Upper lobe of left lung (tissue), 6 donors: ENCODE measurements at regions not wholly inside any gene's neighbourhood (a gene's known extent, or its start where the extent isn't known, plus 50 kb on each side); places are given as distances from the start of the nearest gene placed in this dataset.
A peak's percentile ranks its signal among the peaks of the same experiment; 100 is the strongest.

Experiments
- ATAC-seq, 2 donors: fragments of 200-7000 bp; cut with Tn5 transposase; one replicate each; pipeline ENCODE4 v1.9.1; 2022; ENCODE audit warnings: mild to moderate bottlenecking in 2 of 2, moderate library complexity in 2 of 2; ENCODE audit not compliant: low FRiP score in 2 of 2
- DNase-seq, 2 donors: peaks; one replicate each; pipeline ENCODE4 v3.0.0-alpha.2; 2019 to 2020
- H3K27ac ChIP-seq, 4 donors: fragments of 200-600 bp; sonication (generic); one replicate each; pipeline ENCODE4 v1.5.1; 2016 to 2019
- H3K27me3 ChIP-seq, 4 donors: fragments of 200-600 bp; sonication (generic); one replicate each; pipeline ENCODE4 v1.5.1; 2017 to 2019
- H3K36me3 ChIP-seq, 4 donors: fragments of 200-600 bp; sonication (generic); one replicate each; pipeline ENCODE4 v1.5.1; 2016 to 2019
- H3K4me1 ChIP-seq, 4 donors: fragments of 200-600 bp; sonication (generic); one replicate each; pipeline ENCODE4 v1.5.1; 2018 to 2019
- H3K4me3 ChIP-seq, 4 donors: fragments of 200-600 bp; sonication (generic); one replicate each; pipeline ENCODE4 v1.5.1; 2017 to 2019; ENCODE audit warnings: mild to moderate bottlenecking in 2 of 4, moderate library complexity in 1 of 4
- H3K9me3 ChIP-seq, 4 donors: fragments of 200-600 bp; sonication (generic); one replicate each; pipeline ENCODE4 v1.5.1; 2018 to 2019
- CTCF ChIP-seq, 6 experiments: fragments of 450-650 bp in 4 of 6; fragments of 200-600 bp in 2 of 6; sonication (generic) in 2 of 6; IDR thresholded peaks; one replicate each; pipeline ENCODE4 v1.5.1; 2016 to 2019; ENCODE audit warnings: antibody characterized with exemption in 6 of 6
- EP300 ChIP-seq, 4 donors: sonication (generic); formaldehyde crosslinking; IDR thresholded peaks; one replicate each; pipeline ENCODE4 v1.5.1; 2017; ENCODE audit warnings: antibody characterized with exemption in 4 of 4, control low read depth in 2 of 4
- POLR2A ChIP-seq, 4 donors: fragments of 450-650 bp; IDR thresholded peaks; one replicate each; pipeline ENCODE4 v1.5.1; 2016 to 2017; ENCODE audit warnings: antibody characterized with exemption in 4 of 4, mild to moderate bottlenecking in 2 of 4
- POLR2AphosphoS5 ChIP-seq, 2 donors: sonication (generic); formaldehyde crosslinking; IDR thresholded peaks; one replicate each; pipeline ENCODE4 v1.5.1; 2017; ENCODE audit warnings: antibody characterized with exemption in 2 of 2
- WGBS, 2 donors: methylation state at CpG; one replicate each; pipeline ENCODE4 v1.1.5; 2017 to 2018; 5-methylcytosine and 5-hydroxymethylcytosine counted together
- donor health status: DM: no; HTN: no; CAD: no; lungs with moderate emphysema.
- donor health status: DM: no; HTN: yes; CAD: no; lungs with severe emphysema.

GRCh38 chr20:50387218-50387995 lies 122.8 kb upstream of the PTPN1 start:
- no peak for DNase-seq
- no peak for ATAC-seq
- TF ChIP-seq EP300 (IDR thresholded peaks at IDR 0.05) (no peak), CTCF (IDR thresholded peaks at IDR 0.05) (no peak), POLR2AphosphoS5 (IDR thresholded peaks at IDR 0.05) (no peak), POLR2A (IDR thresholded peaks at IDR 0.05) (no peak)
- Histone ChIP-seq H3K9me3 (no peaks in the 10 kb centered on the region), H3K27ac (peak overlapping the region in 1 of 4 donors; percentile 13), H3K27me3 (no peaks in the 10 kb centered on the region), H3K4me1 (peaks cover 31 to 51% (median 42%) of the 10 kb centered on the region in 4 donors), H3K36me3 (no peaks in the 10 kb centered on the region), H3K4me3 (no peak overlapping the region)
- 71% methylated on average over 21 of the region's 21 CpGs for WGBS, 2 donors

- no peak for TF ChIP-seq POLR2A (IDR thresholded peaks at IDR 0.05)
- TF ChIP-seq CTCF (IDR thresholded peaks at IDR 0.05): no peak
- no peak for TF ChIP-seq EP300 (IDR thresholded peaks at IDR 0.05)
- TF ChIP-seq POLR2AphosphoS5 (IDR thresholded peaks at IDR 0.05): no peak
- WGBS, 2 donors: 35 to 37% methylated on average over 5 to 6 of the region's 6 CpGs
Measured at GRCh38 chr20:50387996-50388332, 122.2 kb upstream of the PTPN1 start.

GRCh38 chr20:50388733-50389437 lies 121.3 kb upstream of the PTPN1 start:
- H3K36me3 ChIP-seq: no peaks in the 10 kb centered on the region
- H3K27ac ChIP-seq: peak overlapping the region; percentile 27 to 50 (median 32)
- H3K4me3 ChIP-seq: no peak overlapping the region
- H3K27me3 ChIP-seq: no peaks in the 10 kb centered on the region
- no peak for TF ChIP-seq EP300 (IDR thresholded peaks at IDR 0.05)
- TF ChIP-seq CTCF (IDR thresholded peaks at IDR 0.05): no peak
- TF ChIP-seq POLR2AphosphoS5 (IDR thresholded peaks at IDR 0.05): no peak
- no peak for TF ChIP-seq POLR2A (IDR thresholded peaks at IDR 0.05)
- DNase-seq: no peak
- peaks cover 28 to 39% (median 36%) of the 10 kb centered on the region in 4 donors for H3K4me1 ChIP-seq
- H3K9me3 ChIP-seq: no peaks in the 10 kb centered on the region
- no peak for ATAC-seq
- 72 to 77% methylated on average over 12 of the region's 12 CpGs for WGBS, 2 donors

More at GRCh38 chr20:50387996-50388332, 122.2 kb upstream of the PTPN1 start:
- no peak for ATAC-seq
- no peaks in the 10 kb centered on the region for H3K27me3 ChIP-seq
- no peaks in the 10 kb centered on the region for H3K9me3 ChIP-seq
- no peaks in the 10 kb centered on the region for H3K36me3 ChIP-seq
- no peak for DNase-seq
- H3K27ac ChIP-seq: peak overlapping the region in 2 of 4 donors; percentile 13 to 36
- no peak overlapping the region for H3K4me3 ChIP-seq
- peaks cover 28 to 45% (median 37%) of the 10 kb centered on the region in 4 donors for H3K4me1 ChIP-seq

- no peak for TF ChIP-seq POLR2A (IDR thresholded peaks at IDR 0.05)
- no peak for TF ChIP-seq POLR2AphosphoS5 (IDR thresholded peaks at IDR 0.05)
- TF ChIP-seq EP300 (IDR thresholded peaks at IDR 0.05): no peak
- TF ChIP-seq CTCF (IDR thresholded peaks at IDR 0.05): no peak
- peak overlapping the region; percentile 27 to 50 (median 32) for H3K27ac ChIP-seq
- H3K36me3 ChIP-seq: no peaks in the 10 kb centered on the region
- no peak overlapping the region for H3K4me3 ChIP-seq
- WGBS, 2 donors: 34 to 40% methylated on average over 5 to 7 of the region's 7 CpGs
- peak in 1 of 2 donors; percentile 56 for DNase-seq
- no peaks in the 10 kb centered on the region for H3K27me3 ChIP-seq
- ATAC-seq: no peak
- H3K4me1 ChIP-seq: peaks cover 34 to 44% (median 41%) of the 10 kb centered on the region in 4 donors
- H3K9me3 ChIP-seq: no peaks in the 10 kb centered on the region
Measured at GRCh38 chr20:50389438-50389807, 120.8 kb upstream of the PTPN1 start.
